Mesenchymal stem cell (in vitro differentiated cells and primary cell): ENCODE measurements at regions not wholly inside any gene's neighbourhood (a gene's known extent, or its start where the extent isn't known, plus 50 kb on each side); places are given as distances from the start of the nearest gene placed in this dataset.

Experiments
- DNase-seq: peaks from one replicate; pipeline ENCODE4 v3.0.0-alpha.2; 2013
- H2AFZ ChIP-seq: one replicate; pipeline ENCODE4 v1.6.1; 2013; ENCODE audit warnings: low read depth, mild to moderate bottlenecking, control low read depth, inconsistent platforms, low read length, moderate library complexity
- H2AK5ac ChIP-seq: 2 replicates; pipeline ENCODE4 v1.6.1; 2013; ENCODE audit warnings: low read length, moderate library complexity, mild to moderate bottlenecking, inconsistent platforms; ENCODE audit not compliant: severe bottlenecking
- H2BK120ac ChIP-seq: one replicate; pipeline ENCODE4 v1.6.1; 2013; ENCODE audit warnings: low read depth, mild to moderate bottlenecking, inconsistent platforms, low read length, moderate library complexity
- H2BK12ac ChIP-seq, 2 experiments: one replicate each; pipeline ENCODE4 v1.6.1; 2013; ENCODE audit warnings: inconsistent platforms in 2 of 2, low read length in 2 of 2, mild to moderate bottlenecking in 2 of 2, moderate library complexity in 2 of 2, control low read depth in 1 of 2
- H2BK15ac ChIP-seq: one replicate; pipeline ENCODE4 v1.6.1; 2013; ENCODE audit warnings: mild to moderate bottlenecking, low read depth, inconsistent platforms; ENCODE audit not compliant: poor library complexity, severe bottlenecking
- H2BK5ac ChIP-seq: 2 replicates; pipeline ENCODE4 v1.6.1; 2013; ENCODE audit warnings: low read depth, mild to moderate bottlenecking, low read length, control low read depth, inconsistent platforms; ENCODE audit not compliant: poor library complexity, severe bottlenecking
- H3K14ac ChIP-seq, 2 experiments: one replicate each; pipeline ENCODE4 v1.6.1; 2013; ENCODE audit warnings: inconsistent platforms in 2 of 2, low read length in 2 of 2, control low read depth in 1 of 2, mild to moderate bottlenecking in 1 of 2, moderate library complexity in 1 of 2
- H3K18ac ChIP-seq, 2 experiments: one replicate each; pipeline ENCODE4 v1.6.1; 2013; ENCODE audit warnings: inconsistent platforms in 2 of 2, low read length in 2 of 2, control low read depth in 1 of 2, low read depth in 1 of 2, mild to moderate bottlenecking in 1 of 2
- H3K23ac ChIP-seq, 2 experiments: one replicate each; pipeline ENCODE4 v1.6.1; 2013; ENCODE audit warnings: inconsistent platforms in 2 of 2, low read length in 2 of 2, mild to moderate bottlenecking in 2 of 2, moderate library complexity in 2 of 2, control low read depth in 1 of 2
- H3K27ac ChIP-seq: 2 replicates; pipeline ENCODE4 v1.5.1; 2013; ENCODE audit warnings: mild to moderate bottlenecking, moderate library complexity, low read length, control low read depth, inconsistent platforms; ENCODE audit not compliant: poor library complexity, severe bottlenecking
- H3K27me3 ChIP-seq, 2 experiments: 2 replicates each; pipeline versions ENCODE4 v1.6.1 to v1.7.0; 2013; ENCODE audit warnings: low read length in 2 of 2, mild to moderate bottlenecking in 2 of 2, moderate library complexity in 2 of 2, control low read depth in 1 of 2, inconsistent platforms in 1 of 2; ENCODE audit not compliant: control insufficient read depth in 1 of 2, insufficient read depth in 1 of 2
- H3K36me3 ChIP-seq, 2 experiments: 2 replicates each; pipeline versions ENCODE4 v1.6.1 to v1.7.0; 2013; ENCODE audit warnings: low read length in 2 of 2, control low read depth in 1 of 2, inconsistent platforms in 1 of 2, low read depth in 1 of 2, mild to moderate bottlenecking in 1 of 2; ENCODE audit not compliant: insufficient read depth in 2 of 2, control insufficient read depth in 1 of 2
- H3K4ac ChIP-seq, 2 experiments: one replicate each; pipeline ENCODE4 v1.6.1; 2013; ENCODE audit warnings: inconsistent platforms in 2 of 2, low read length in 2 of 2, mild to moderate bottlenecking in 2 of 2, moderate library complexity in 2 of 2, control low read depth in 1 of 2, low read depth in 1 of 2
- H3K4me1 ChIP-seq: 2 replicates; pipeline ENCODE4 v1.6.1; 2013; ENCODE audit warnings: low read depth, low read length, control low read depth; ENCODE audit not compliant: control insufficient read depth, insufficient read depth
- H3K4me2 ChIP-seq: 2 replicates; pipeline ENCODE4 v1.6.1; 2013; ENCODE audit warnings: low read length, mild to moderate bottlenecking, inconsistent platforms; ENCODE audit not compliant: poor library complexity, severe bottlenecking
- H3K4me3 ChIP-seq, 2 experiments: 2 replicates each; pipeline versions ENCODE4 v1.5.1 to v1.7.0; 2013; ENCODE audit warnings: low read length in 2 of 2, mild to moderate bottlenecking in 2 of 2, control low read depth in 1 of 2, low read depth in 1 of 2; ENCODE audit not compliant: insufficient read depth in 1 of 2
- H3K79me1 ChIP-seq: replicated peaks from 2 replicates; pipeline ENCODE4 v1.6.1; 2013; ENCODE audit warnings: mild to moderate bottlenecking, control low read depth, low read length, inconsistent platforms; ENCODE audit not compliant: poor library complexity, severe bottlenecking
- H3K9ac ChIP-seq: 2 replicates; pipeline ENCODE4 v1.7.0; 2013; ENCODE audit warnings: mild to moderate bottlenecking, low read length, moderate library complexity
- H3K9me3 ChIP-seq: 2 replicates; pipeline ENCODE4 v1.7.0; 2013; ENCODE audit warnings: mild to moderate bottlenecking, low read length; ENCODE audit not compliant: control insufficient read depth
- H4K8ac ChIP-seq: one replicate; pipeline ENCODE4 v1.6.1; 2013; ENCODE audit warnings: inconsistent platforms, mild to moderate bottlenecking, low read length, moderate library complexity
- H4K91ac ChIP-seq: one replicate; pipeline ENCODE4 v1.6.1; 2013; ENCODE audit warnings: mild to moderate bottlenecking, low read length, inconsistent platforms
- WGBS: methylation state at CpG from one replicate; pipeline ENCODE4 v1.1.7; 2013; ENCODE audit warnings: mixed read lengths; 5-methylcytosine and 5-hydroxymethylcytosine counted together

DNA sequence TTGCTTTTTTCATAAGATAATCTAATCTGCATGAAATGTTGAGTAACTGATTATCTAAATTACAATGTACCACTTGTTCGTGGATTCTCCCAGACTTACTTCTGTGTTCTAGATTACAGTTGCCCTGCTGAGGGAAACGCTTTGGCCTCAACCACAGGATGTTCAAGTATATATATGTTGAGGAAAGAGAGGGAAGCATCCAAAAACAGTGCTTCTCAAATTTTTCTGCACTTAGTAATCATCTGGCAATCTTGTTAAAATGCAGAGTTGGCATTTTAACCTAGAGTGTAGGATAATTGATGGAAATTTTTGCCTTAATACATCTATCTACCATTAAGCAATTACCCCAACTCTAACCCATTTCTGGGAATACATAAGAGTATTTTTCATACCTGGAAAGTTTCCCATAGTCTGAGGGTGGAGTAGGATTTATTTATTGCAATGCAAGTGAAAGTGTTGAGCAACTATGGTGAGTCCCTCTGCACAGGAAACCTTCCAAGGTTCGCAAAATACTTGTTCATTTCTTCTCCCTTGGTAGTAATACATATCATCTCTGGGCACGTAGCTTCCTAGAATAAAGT, 59.6 kb upstream of the C1GALT1 start:
- Histone ChIP-seq H3K23ac (no peak overlapping the region), H3K4ac (no peak overlapping the region), H3K27ac (no peak overlapping the region), H4K91ac (no peak overlapping the region), H3K14ac (no peak overlapping the region), H3K79me1 (no peaks in the 10 kb centered on the region), H2BK120ac (no peak overlapping the region), H2BK12ac (no peak overlapping the region), H2BK15ac (no peak overlapping the region), H2AFZ (no peak overlapping the region), H3K36me3 (no peaks in the 10 kb centered on the region), H3K9ac (peak overlapping the region; percentile 57), H3K4me2 (no peak overlapping the region), H4K8ac (no peak overlapping the region), H3K9me3 (no peaks in the 10 kb centered on the region), H2BK5ac (no peak overlapping the region), H3K18ac (no peak overlapping the region), H3K4me3 (no peak overlapping the region), H2AK5ac (no peak overlapping the region), H3K27me3 (no peaks in the 10 kb centered on the region), H3K4me1 (no peaks in the 10 kb centered on the region)
- WGBS = 78% methylated on average over 4 of the region's 4 CpGs
- DNase-seq = peak; percentile 6

DNA sequence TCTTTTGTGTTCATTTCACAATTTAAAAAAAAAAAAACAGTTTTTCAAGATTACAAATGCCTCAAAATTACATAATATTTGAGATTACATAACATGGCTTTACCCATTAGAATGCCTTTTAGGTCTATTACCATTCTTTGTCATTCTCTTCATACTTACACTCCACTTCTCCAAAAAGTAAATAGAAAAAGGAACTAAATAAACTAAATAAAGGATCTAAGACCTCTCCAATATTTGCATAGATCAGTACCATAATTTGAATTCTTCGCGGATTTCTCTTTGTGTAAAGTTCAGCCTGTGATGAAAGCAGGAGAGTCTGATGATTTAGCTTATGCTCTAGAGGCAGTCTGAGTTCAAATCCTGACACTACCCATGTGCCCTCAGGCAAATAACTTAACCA, 56.4 kb upstream of the C1GALT1 start:
- Histone ChIP-seq H4K8ac (no peak overlapping the region), H3K18ac (no peak overlapping the region), H3K27ac (no peak overlapping the region), H2BK120ac (no peak overlapping the region), H3K4me2 (no peak overlapping the region), H2AK5ac (no peak overlapping the region), H3K4ac (no peak overlapping the region), H3K23ac (no peak overlapping the region), H3K79me1 (no peaks in the 10 kb centered on the region), H2BK12ac (no peak overlapping the region), H3K9me3 (no peaks in the 10 kb centered on the region), H2BK15ac (no peak overlapping the region), H2BK5ac (no peak overlapping the region), H3K14ac (no peak overlapping the region), H3K36me3 (no peaks in the 10 kb centered on the region), H4K91ac (no peak overlapping the region), H3K4me3 (no peak overlapping the region), H3K27me3 (no peaks in the 10 kb centered on the region), H2AFZ (no peak overlapping the region), H3K4me1 (no peaks in the 10 kb centered on the region), H3K9ac (no peak overlapping the region)
- no CpG with 5 or more reads among the region's 2 CpGs for WGBS
- DNase-seq = no peak

DNA sequence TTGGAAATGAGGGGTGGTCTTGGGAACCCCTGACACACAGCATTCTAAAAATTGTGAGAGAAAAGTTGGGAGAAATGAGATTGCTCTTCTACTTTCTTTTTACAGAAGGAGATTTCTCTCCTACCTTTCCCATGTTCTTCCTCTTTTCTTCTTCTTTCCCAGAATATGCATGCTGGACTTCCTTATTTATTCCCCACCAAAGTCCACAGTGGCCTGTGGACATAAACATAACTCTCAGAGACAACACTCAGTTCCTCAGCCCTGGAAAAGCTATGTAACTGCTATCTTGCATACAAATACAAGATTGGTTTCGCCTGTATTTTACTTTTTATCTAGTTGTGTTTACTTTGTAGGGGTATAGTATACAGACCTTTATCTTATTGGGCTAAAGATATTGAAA, 54.6 kb upstream of the C1GALT1 start:
- Histone ChIP-seq H3K4me1 (no peaks in the 10 kb centered on the region), H3K23ac (no peak overlapping the region), H3K27ac (no peak overlapping the region), H2AK5ac (no peak overlapping the region), H4K91ac (no peak overlapping the region), H3K4me2 (no peak overlapping the region), H2BK15ac (no peak overlapping the region), H4K8ac (no peak overlapping the region), H3K4me3 (no peak overlapping the region), H3K9ac (no peak overlapping the region), H3K36me3 (no peaks in the 10 kb centered on the region), H2AFZ (no peak overlapping the region), H2BK12ac (no peak overlapping the region), H3K18ac (no peak overlapping the region), H2BK120ac (no peak overlapping the region), H3K27me3 (no peaks in the 10 kb centered on the region), H3K4ac (no peak overlapping the region), H2BK5ac (no peak overlapping the region), H3K14ac (no peak overlapping the region), H3K9me3 (no peaks in the 10 kb centered on the region), H3K79me1 (no peaks in the 10 kb centered on the region)
- WGBS = no CpG with 5 or more reads among the region's 1 CpG
- no peak for DNase-seq

DNA sequence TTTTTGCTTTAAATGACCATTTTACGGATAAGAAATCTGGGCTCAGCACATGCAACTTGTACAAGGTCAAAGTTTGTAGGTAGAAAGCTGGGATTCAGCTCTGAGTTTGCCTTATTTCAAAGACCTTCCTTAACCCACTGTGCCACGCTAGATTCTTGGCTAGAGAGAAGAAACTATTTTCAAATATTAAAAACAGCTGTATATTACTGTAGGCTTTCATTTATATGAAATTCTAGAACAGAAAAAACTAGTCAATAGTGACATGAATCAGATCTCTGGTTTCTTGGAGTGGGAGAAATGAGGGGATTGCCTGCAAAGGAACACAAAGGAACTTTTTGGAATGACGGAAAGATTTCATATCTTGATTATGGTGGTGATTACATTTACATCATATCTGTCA, 53.0 kb upstream of the C1GALT1 start:
- Histone ChIP-seq H3K9me3 (no peaks in the 10 kb centered on the region), H2AK5ac (no peak overlapping the region), H3K9ac (no peak overlapping the region), H3K4me1 (no peaks in the 10 kb centered on the region), H3K23ac (no peak overlapping the region), H2BK15ac (no peak overlapping the region), H2AFZ (no peak overlapping the region), H2BK12ac (no peak overlapping the region), H3K36me3 (no peaks in the 10 kb centered on the region), H3K14ac (no peak overlapping the region), H3K18ac (no peak overlapping the region), H2BK5ac (no peak overlapping the region), H2BK120ac (no peak overlapping the region), H3K79me1 (no peaks in the 10 kb centered on the region), H3K4me3 (no peak overlapping the region), H3K27me3 (no peaks in the 10 kb centered on the region), H3K4me2 (no peak overlapping the region), H4K91ac (no peak overlapping the region), H3K27ac (no peak overlapping the region), H3K4ac (no peak overlapping the region), H4K8ac (no peak overlapping the region)
- 88% methylated on average over 1 of the region's 3 CpGs for whole genome bisulfite sequencing
- DNase-seq = no peak
